ENCODE measurements at regions not wholly inside any gene's neighbourhood (a gene's known extent, or its start where the extent isn't known, plus 50 kb on each side); places are given as distances from the start of the nearest gene placed in this dataset.

DNA sequence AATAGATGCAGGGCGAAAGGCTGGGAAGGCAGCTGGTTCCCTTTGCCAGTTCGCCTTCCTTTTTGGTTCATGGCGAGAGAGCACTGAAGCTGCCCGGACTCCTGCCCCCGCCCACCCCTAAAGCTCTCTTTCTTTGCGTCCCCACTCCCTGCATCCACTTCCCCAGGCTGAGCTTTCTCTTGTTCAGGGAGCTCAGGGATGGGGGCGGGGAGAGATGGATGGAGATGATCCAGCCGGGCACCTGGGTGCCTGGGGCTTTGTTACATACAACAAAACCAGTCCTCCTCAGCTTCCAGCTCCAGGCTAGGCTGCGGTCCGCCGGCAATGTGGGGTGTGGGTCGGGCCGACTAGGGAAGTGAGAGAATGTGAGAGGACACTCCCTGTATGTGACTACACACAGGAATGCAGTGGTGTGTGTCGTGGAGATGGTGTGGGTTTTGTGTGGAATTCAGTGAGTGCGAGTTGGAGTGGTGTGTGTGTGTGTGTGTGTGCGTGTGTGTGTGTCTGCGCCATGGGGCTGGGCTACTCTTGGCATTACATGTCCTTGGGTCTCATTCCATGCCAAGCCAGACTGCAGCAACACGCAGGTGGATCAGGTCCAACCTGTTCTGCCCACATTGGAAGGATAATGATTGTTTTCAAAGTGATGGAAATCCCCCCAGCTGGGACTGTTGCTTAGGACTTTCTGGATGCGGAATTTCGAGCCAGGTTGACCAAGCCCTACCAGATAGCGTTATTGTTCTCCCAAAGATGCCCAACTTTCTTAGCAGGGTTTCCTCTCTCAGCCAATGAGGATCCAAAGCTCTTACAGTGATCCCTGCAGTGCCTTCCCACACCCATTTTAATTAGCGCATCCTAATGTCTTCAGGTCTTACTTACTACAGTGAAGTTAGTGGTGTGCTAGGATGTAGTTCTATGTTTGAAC is 149.4 kb upstream of the CHRDL1 start:
- TF ChIP-seq, protein P1, sequence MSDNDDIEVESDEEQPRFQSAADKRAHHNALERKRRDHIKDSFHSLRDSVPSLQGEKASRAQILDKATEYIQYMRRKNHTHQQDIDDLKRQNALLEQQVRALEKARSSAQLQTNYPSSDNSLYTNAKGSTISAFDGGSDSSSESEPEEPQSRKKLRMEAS (IDR thresholded peaks at IDR 0.05), result no peak
- TF ChIP-seq, protein P2, sequence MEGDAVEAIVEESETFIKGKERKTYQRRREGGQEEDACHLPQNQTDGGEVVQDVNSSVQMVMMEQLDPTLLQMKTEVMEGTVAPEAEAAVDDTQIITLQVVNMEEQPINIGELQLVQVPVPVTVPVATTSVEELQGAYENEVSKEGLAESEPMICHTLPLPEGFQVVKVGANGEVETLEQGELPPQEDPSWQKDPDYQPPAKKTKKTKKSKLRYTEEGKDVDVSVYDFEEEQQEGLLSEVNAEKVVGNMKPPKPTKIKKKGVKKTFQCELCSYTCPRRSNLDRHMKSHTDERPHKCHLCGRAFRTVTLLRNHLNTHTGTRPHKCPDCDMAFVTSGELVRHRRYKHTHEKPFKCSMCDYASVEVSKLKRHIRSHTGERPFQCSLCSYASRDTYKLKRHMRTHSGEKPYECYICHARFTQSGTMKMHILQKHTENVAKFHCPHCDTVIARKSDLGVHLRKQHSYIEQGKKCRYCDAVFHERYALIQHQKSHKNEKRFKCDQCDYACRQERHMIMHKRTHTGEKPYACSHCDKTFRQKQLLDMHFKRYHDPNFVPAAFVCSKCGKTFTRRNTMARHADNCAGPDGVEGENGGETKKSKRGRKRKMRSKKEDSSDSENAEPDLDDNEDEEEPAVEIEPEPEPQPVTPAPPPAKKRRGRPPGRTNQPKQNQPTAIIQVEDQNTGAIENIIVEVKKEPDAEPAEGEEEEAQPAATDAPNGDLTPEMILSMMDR (IDR thresholded peaks at IDR 0.05 in 2 of 3, conservative IDR thresholded peaks at IDR 0.05 in 1 of 3; ENCODE audit: borderline replicate concordance in 1 of 3, insufficient read depth in 1 of 3, low read depth in 2 of 3, low read length in 2 of 3), result no peak
- no peak for TF ChIP-seq POLR2A (IDR thresholded peaks at IDR 0.05; ENCODE audit: borderline replicate concordance, extremely low read depth, insufficient read depth, insufficient read length)
- no peak for TF ChIP-seq EZH2phosphoT487 (IDR thresholded peaks at IDR 0.05; ENCODE audit: borderline replicate concordance)
- no peak for TF ChIP-seq EZH2 (IDR thresholded peaks at IDR 0.05)
- no peak for TF ChIP-seq EGR1 (IDR thresholded peaks at IDR 0.05; ENCODE audit: low read depth)
- TF ChIP-seq, protein P3, sequence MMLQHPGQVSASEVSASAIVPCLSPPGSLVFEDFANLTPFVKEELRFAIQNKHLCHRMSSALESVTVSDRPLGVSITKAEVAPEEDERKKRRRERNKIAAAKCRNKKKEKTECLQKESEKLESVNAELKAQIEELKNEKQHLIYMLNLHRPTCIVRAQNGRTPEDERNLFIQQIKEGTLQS (IDR thresholded peaks at IDR 0.05), result no peak
- TF ChIP-seq SIN3A (IDR thresholded peaks at IDR 0.05; ENCODE audit: low read depth), result no peak
- TF ChIP-seq TCF7L2 (IDR thresholded peaks at IDR 0.05; ENCODE audit: borderline replicate concordance, extremely low read depth, insufficient read depth, insufficient read length), result no peak
- TF ChIP-seq POLR2AphosphoS5 (IDR thresholded peaks at IDR 0.05; ENCODE audit: low read depth, low read length), result no peak
